ENCODE measurements at regions not wholly inside any gene's neighbourhood (a gene's known extent, or its start where the extent isn't known, plus 50 kb on each side); places are given as distances from the start of the nearest gene placed in this dataset.

GRCh38 chr6:110537208-110538123 is 61.1 kb upstream of the SLC22A16 start:
- no peak for DNase-seq

DNA sequence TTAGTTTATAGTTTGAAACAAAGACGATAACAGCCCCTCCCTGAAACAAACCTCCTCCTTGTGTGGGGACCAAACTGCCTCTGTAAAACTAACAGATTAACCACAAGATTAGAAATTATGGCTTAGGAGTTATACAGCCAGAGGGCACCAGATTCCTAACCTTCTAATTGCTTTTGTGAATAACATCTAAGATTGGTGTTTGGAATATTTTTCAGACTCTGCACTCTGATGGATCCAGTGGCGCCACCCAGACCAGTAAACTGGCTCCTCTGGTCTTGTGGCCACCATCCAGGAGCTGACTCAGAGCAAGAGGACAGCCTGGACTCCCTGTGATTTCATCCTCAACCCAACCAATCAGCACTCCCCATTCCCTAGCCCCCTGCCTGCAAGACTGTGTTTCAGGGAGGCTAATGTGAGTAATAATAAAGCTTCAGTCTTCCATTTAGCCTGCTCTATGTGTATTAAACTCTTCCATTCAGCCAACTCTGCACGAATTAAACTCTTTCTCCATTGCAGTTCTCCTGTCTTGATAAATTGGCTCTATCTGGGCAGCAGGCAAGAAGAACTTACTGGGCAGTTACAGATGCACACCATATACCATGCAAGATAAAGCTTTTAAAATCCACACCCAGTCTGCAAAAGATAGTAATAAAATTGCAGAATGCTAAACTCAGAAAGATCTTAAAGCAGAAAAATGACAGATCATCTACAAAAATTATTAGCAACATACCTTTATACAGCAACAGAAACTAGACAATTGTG is 58.5 kb upstream of the SLC22A16 start:
- DNase-seq = no peak

DNA sequence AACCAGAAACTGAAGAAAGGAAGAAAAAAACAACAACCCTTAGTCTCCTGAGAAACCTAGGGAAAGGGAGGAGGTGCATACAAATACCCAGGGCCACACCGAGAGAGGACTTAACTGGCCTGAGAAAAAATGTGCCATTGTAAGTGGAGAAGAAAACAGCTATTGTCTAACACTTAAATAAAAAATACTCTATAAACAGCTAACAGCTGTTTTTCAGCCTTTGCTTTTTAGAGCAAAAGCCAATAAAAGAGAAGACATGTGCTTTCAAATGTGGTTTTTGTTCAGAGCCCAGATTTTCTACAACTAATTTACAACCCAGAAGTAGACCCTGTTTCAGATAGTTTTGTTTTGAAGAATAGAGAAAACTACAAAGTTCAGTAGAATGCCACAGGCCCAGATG is 56.0 kb upstream of the SLC22A16 start:
- no peak for DNase-seq

DNA sequence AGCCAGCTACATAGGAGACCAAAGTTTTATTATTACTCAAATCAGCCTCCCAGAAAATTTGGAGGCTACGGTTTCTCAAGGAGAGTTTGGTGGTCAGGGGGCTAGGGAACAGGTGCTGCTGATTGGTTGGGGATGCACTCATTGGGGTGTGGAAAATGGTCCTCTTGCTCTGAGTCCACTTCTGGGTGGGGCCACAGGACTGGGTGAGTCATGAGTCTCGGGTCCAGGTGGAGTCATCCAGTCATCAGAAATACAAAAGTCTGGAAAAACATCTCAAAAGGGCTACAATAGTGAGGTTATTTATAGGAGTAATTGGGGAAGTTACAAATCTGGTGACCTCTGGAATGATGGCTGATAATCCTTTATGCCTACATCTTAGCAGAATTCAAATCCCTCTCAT is 54.3 kb upstream of the SLC22A16 start:
- DNase-seq = no peak

- DNase-seq = no peak
Observed at GRCh38 chr6:110529907-110530306, 53.5 kb upstream of the SLC22A16 start.

DNA sequence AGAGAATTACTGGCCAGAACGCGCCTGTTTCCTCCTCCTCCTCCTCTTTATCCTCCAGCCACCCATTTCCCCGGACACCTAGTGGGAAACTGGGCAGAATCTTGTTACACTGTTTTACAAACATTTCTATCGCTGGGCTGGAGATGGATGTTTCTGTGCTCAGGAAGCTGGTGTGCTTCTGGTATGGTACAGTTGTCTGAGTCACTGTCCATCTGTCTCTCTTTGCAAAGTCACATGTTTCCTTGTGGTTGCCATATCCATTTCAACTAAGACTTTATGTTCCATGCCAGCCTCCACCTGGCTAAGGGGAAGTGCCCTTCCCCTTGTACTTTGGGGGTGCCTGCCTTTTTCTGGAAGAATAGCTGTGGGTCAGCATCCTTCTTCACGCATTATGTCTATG is 52.9 kb upstream of the SLC22A16 start:
- no peak for DNase-seq

DNA sequence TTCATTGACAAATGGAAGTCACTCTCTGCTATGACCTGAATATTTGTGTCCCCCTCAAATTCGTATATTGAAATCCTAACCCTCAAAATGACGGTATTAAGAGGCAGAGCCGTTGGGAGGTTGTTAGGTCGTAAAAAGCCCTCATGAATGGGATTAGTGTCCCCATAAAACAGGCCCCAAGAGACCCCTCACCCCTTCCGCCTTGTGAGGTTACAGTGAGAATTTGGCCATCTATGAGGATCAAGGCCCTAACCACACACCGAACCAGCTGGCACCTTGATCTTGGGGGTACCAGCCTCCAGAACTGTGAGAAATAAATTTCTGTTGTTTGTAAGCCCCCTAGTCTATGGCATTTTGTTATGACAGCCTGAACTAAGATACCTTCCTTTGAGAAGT is 52.5 kb upstream of the SLC22A16 start:
- no peak for DNase-seq

DNA sequence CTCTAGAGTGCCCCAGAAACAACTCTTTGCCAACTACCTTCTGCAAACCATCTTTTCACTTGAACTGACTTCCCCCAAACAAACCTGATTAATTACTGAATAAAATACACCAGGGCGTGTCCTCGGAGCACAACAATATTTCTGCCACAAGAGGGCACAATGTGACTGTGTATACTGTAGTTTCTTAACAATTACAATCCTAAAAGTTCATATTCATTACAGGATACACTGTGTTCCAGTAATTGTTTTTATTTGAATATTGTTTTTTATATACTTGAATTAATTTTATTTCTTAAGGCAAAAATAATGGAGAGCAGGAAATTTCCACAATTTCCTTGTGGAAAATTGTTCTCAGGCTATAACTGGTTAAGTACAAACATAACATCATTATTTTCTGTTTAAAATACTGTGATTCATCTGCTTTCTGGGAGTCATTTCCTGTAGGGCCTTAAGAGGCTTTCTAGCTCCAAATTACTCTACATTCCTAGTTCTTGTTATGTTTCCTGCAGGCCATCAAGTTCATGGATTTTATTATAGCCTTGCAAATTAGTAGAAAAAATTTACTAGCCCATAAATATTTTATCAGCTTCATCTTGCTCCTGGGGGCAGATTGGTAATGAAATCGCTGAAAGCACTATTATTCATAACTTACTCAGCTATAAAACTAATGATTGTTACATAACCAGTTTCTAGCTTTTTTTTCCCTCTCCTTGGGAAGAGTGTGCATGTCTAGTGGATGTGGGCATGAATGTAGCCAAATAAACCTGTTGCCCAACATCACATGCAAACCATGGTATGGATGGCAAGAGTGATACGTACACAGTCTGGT is 51.9 kb upstream of the SLC22A16 start:
- peak in 5 of 6 experiments; percentile 13 to 54 (median 13) for DNase-seq

DNA sequence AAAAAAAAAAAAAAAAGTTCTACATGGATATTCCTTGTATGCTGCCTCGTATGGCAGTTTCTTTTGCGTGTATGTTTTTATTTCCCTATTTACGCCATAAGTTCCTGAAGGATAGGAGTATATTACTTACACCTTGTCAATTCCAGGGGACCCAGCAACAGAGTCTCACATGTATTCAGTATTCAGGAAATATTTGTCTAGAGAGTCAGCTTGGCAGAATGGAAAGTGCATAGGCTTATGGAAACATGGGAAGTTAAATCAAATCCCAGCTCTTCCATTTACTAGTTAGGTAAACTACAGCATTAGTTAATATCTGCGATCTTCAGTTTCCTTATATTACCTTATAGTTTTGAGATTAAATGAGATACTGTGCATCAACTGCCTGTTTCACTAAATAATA is 51.1 kb upstream of the SLC22A16 start:
- no peak for DNase-seq

DNA sequence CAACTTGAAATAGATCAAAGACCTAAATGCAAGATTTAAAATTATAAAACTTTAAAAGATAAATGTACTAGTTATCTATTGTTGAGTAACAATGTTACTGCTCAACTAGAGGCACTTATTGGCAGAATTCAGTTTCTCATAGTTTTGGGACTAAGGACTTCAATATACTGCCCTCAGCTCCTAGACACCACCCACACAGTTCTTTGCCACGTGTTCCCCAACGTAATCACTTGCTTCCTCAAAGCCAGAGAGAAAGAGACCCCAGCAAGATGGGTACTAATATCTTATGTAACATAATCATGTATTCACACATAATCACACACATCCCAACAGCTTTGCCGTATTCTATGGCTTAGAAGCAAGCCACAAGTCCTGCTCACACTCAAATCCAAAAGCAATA is 50.3 kb upstream of the SLC22A16 start:
- DNase-seq = no peak

Data from stimulated activated naive CD4-positive, alpha-beta T cell (primary cell).